Uterus (tissue), 3 donors: ENCODE measurements at regions not wholly inside any gene's neighbourhood (a gene's known extent, or its start where the extent isn't known, plus 50 kb on each side); places are given as distances from the start of the nearest gene placed in this dataset.

Experiments used
- DNase-seq, 2 donors: peaks; one replicate each; pipeline ENCODE4 v3.0.0-alpha.2; 2019 to 2020
- H3K27ac ChIP-seq, 2 donors: fragments of 200-600 bp; sonication (generic); 1 replicate in 1 of 2; 2 replicates in 1 of 2; pipeline ENCODE4 v1.5.1; 2016 to 2018
- H3K27me3 ChIP-seq, 2 donors: fragments of 200-600 bp; sonication (generic); one replicate each; pipeline ENCODE4 v1.5.1; 2018 to 2019; ENCODE audit warnings: control low read depth in 1 of 2
- H3K36me3 ChIP-seq, 2 donors: fragments of 200-600 bp; sonication (generic); one replicate each; pipeline ENCODE4 v1.5.1; 2019; ENCODE audit warnings: control low read depth in 1 of 2
- H3K4me1 ChIP-seq, 2 donors: fragments of 200-600 bp; sonication (generic); one replicate each; pipeline ENCODE4 v1.5.1; 2018 to 2019; ENCODE audit warnings: control low read depth in 1 of 2
- H3K4me3 ChIP-seq, 2 donors: fragments of 200-600 bp; sonication (generic); 1 replicate in 1 of 2; 2 replicates in 1 of 2; pipeline ENCODE4 v1.5.1; 2018 to 2019; ENCODE audit warnings: mild to moderate bottlenecking in 1 of 2
- H3K9me3 ChIP-seq, 2 donors: fragments of 200-600 bp; sonication (generic); one replicate each; pipeline ENCODE4 v1.5.1; 2019; ENCODE audit warnings: control low read depth in 1 of 2
- POLR2A ChIP-seq, 2 donors: fragments of 450-650 bp; IDR thresholded peaks; one replicate each; pipeline ENCODE4 v1.6.1; 2016; ENCODE audit warnings: antibody characterized with exemption in 2 of 2, mild to moderate bottlenecking in 1 of 2, moderate library complexity in 1 of 2
- intact Hi-C: fragments of 100-400 bp; cut with DNase I; formaldehyde crosslinking; loops from one replicate; pipeline ENCODE4 v1.15.1; 2023; ENCODE audit warnings: low total_unique reads
- TF ChIP-seq, protein P1 (sequence below), 4 experiments: fragments of 200-600 bp in 2 of 4; fragments of 450-650 bp in 2 of 4; sonication (generic) in 2 of 4; IDR thresholded peaks; one replicate each; pipeline ENCODE4 v1.5.1; 2016 to 2019; ENCODE audit warnings: antibody characterized with exemption in 4 of 4, mild to moderate bottlenecking in 2 of 4, moderate library complexity in 1 of 4
- donor health status: DM: yes; HTN: yes; CAD: no.

DNA sequence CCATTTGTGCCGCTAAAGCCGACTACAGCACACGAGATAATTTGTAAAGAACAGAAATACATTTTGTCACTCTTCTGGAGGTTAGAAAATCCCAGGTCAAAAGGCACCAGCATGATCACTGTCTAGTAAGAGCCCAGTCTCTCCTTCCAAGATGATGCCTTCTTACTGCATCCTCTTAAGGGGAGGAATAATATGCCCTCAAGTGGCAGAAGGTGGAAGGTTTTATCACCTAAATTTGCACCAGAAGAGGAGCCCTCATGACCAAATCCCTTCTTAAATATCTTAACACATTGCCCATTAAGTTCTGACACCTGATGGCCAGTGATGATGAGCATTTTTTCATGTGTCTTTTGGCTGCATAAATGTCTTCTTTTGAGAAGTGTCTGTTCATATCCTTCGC is 326.7 kb upstream of the RGS18 start:
- DNase-seq = no peak
- TF ChIP-seq, protein P1, sequence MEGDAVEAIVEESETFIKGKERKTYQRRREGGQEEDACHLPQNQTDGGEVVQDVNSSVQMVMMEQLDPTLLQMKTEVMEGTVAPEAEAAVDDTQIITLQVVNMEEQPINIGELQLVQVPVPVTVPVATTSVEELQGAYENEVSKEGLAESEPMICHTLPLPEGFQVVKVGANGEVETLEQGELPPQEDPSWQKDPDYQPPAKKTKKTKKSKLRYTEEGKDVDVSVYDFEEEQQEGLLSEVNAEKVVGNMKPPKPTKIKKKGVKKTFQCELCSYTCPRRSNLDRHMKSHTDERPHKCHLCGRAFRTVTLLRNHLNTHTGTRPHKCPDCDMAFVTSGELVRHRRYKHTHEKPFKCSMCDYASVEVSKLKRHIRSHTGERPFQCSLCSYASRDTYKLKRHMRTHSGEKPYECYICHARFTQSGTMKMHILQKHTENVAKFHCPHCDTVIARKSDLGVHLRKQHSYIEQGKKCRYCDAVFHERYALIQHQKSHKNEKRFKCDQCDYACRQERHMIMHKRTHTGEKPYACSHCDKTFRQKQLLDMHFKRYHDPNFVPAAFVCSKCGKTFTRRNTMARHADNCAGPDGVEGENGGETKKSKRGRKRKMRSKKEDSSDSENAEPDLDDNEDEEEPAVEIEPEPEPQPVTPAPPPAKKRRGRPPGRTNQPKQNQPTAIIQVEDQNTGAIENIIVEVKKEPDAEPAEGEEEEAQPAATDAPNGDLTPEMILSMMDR (IDR thresholded peaks at IDR 0.05) = no peak
- no peak for TF ChIP-seq POLR2A (IDR thresholded peaks at IDR 0.05)

DNA sequence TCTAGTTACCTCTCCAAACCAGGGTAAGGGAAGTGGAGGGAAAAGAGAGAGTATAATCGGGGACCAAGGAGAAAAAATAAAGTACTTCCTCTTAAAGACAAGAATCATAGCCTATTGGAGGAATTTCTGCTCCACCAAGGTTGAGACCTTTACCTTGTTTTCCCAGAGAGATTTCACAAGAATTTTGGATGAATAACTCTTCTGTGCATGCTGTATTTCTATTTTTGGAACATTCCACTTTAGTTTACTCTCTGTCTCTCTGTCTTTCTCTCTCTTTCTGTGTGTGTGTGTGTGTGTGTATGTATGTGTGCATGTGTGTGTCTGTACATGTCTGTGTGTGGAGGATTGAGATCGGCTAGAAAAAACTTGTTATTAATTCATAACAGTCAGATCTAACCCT is 318.4 kb upstream of the RGS18 start:
- H3K4me3 ChIP-seq = no peak overlapping the region
- intact Hi-C loops = no loop called here
- H3K4me1 ChIP-seq = no peaks in the 10 kb centered on the region
- no peaks in the 10 kb centered on the region for H3K9me3 ChIP-seq
- no peaks in the 10 kb centered on the region for H3K36me3 ChIP-seq
- no peaks in the 10 kb centered on the region for H3K27me3 ChIP-seq
- TF ChIP-seq, protein P1 (IDR thresholded peaks at IDR 0.05) = no peak
- no peak for TF ChIP-seq POLR2A (IDR thresholded peaks at IDR 0.05)
- no peak for DNase-seq
- no peak overlapping the region for H3K27ac ChIP-seq

More for the DNA sequence above, 326.7 kb upstream of the RGS18 start:
- no peaks in the 10 kb centered on the region for H3K4me1 ChIP-seq
- no peak overlapping the region for H3K27ac ChIP-seq
- no peaks in the 10 kb centered on the region for H3K9me3 ChIP-seq
- no peak overlapping the region for H3K4me3 ChIP-seq
- intact Hi-C loops = no loop called here
- no peaks in the 10 kb centered on the region for H3K36me3 ChIP-seq
- no peaks in the 10 kb centered on the region for H3K27me3 ChIP-seq

DNA sequence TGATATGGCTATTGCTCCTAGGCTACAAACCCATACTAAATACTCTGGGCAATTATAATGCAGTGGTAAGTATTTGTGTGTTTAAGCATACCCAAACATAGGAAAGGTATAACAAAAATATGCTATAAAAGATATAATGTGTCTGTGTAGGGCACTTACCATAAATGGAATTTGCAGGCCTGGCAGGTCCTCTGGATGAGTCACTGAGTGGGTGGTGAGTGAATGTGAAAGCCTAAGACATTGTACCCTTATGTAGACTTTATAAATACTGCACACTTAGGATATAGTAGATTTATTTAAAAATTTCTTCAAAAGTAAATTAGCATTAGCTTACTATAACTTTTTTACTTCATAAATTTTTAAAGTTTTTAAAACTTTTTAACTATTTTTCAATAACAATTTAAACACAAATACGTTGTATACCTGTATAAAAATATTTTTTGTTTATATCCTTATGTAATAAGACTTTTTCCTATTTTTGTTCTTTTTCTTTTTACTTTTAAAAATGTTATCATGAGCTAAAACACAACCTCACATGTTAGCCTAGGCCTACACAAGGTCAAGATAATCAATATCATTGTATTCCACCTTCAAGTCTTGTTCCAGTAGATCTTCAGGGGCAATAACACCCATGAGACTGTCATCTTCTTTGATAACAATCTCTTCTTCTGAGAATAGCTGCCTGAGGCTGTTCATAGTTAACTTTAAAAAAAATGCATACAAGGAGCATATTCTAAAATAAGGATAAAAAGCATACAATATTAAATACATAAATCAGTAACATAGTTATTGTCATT is 306.3 kb upstream of the RGS18 start:
- intact Hi-C loops = no loop called here
- no peaks in the 10 kb centered on the region for H3K9me3 ChIP-seq
- no peak for DNase-seq
- TF ChIP-seq, protein P1 (IDR thresholded peaks at IDR 0.05) = no peak
- no peak for TF ChIP-seq POLR2A (IDR thresholded peaks at IDR 0.05)
- H3K4me1 ChIP-seq = no peaks in the 10 kb centered on the region
- H3K27ac ChIP-seq = no peak overlapping the region
- H3K36me3 ChIP-seq = no peaks in the 10 kb centered on the region
- no peaks in the 10 kb centered on the region for H3K27me3 ChIP-seq
- H3K4me3 ChIP-seq = no peak overlapping the region

DNA sequence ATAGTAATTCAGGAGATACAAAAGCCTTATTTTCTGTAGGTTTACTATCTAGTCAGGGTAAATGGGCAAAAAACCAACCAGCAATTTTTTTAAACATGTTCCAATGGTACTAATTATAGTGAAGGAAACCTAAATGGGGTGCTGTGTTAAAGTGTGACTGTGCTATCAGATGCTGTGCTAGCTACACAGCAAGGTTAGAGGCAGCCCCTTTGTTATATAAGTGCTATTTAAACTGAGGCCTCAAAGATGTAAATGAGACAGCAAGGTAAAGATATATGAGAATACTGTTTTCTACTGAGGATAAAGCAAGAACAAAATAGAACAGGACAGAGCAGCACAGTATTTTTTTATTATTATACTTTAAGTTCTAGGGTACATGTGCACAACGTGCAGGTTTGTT is 305.4 kb upstream of the RGS18 start:
- TF ChIP-seq POLR2A (IDR thresholded peaks at IDR 0.05) = no peak
- TF ChIP-seq, protein P1 (IDR thresholded peaks at IDR 0.05) = no peak
- H3K27ac ChIP-seq = no peak overlapping the region
- no peak for DNase-seq
- H3K4me3 ChIP-seq = no peak overlapping the region
- no peaks in the 10 kb centered on the region for H3K36me3 ChIP-seq
- no peaks in the 10 kb centered on the region for H3K9me3 ChIP-seq
- H3K4me1 ChIP-seq = no peaks in the 10 kb centered on the region
- intact Hi-C loops = no loop called here
- no peaks in the 10 kb centered on the region for H3K27me3 ChIP-seq

DNA sequence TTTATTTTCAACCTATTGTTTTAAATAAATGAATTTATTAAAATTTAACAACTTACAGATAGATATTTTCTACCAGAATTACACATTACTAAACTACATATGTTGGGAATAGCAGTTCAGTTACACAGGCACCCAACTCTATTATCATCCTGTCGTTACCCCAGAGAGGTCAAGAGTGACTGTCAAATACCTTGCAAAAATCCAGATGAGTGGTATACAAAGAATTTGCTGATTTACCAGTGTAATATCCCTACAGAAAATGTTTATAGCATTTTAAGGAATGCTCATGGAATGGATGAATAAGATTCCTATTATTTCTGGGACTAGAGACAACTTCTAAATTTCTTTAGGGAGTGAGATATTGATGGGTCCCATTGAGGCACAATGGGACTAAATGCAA is 300.7 kb upstream of the RGS18 start:
- no peaks in the 10 kb centered on the region for H3K36me3 ChIP-seq
- no peak overlapping the region for H3K4me3 ChIP-seq
- intact Hi-C loops = no loop called here
- no peaks in the 10 kb centered on the region for H3K9me3 ChIP-seq
- TF ChIP-seq POLR2A (IDR thresholded peaks at IDR 0.05) = no peak
- TF ChIP-seq, protein P1 (IDR thresholded peaks at IDR 0.05) = no peak
- no peaks in the 10 kb centered on the region for H3K4me1 ChIP-seq
- H3K27me3 ChIP-seq = no peaks in the 10 kb centered on the region
- H3K27ac ChIP-seq = no peak overlapping the region
- DNase-seq = no peak
